Endothelial cell of umbilical vein (primary cell): ENCODE measurements at regions not wholly inside any gene's neighbourhood (a gene's known extent, or its start where the extent isn't known, plus 50 kb on each side); places are given as distances from the start of the nearest gene placed in this dataset.
"Not testable (repeated sequence)": the region's sequence is repeated elsewhere in the genome, so short reads cannot be mapped to it uniquely, and the experiment has no call there.

ENCODE experiments used
- CTCF ChIP-seq, 2 donors: IDR thresholded peaks; 1 replicate in 1 of 2; 2 replicates in 1 of 2; pipeline ENCODE4 v1.5.1; 2011; ENCODE audit warnings: low read length in 2 of 2, mild to moderate bottlenecking in 2 of 2, moderate library complexity in 2 of 2, control low read depth in 1 of 2, inconsistent platforms in 1 of 2, low read depth in 1 of 2; ENCODE audit not compliant: insufficient read depth in 1 of 2; ENCODE audit errors: extremely low read depth in 1 of 2
- EZH2 ChIP-seq: IDR thresholded peaks from 2 replicates; pipeline ENCODE4 v1.6.1; 2012; ENCODE audit warnings: borderline replicate concordance, low read depth, mild to moderate bottlenecking, moderate library complexity, low read length, inconsistent platforms; ENCODE audit not compliant: severe bottlenecking
- FOS ChIP-seq: IDR thresholded peaks from 2 replicates; pipeline ENCODE4 v1.6.1; 2011; ENCODE audit warnings: mild to moderate bottlenecking, low read length, moderate library complexity, borderline replicate concordance; ENCODE audit not compliant: insufficient read depth
- MAX ChIP-seq: IDR thresholded peaks from 2 replicates; pipeline ENCODE4 v1.6.1; 2011; ENCODE audit not compliant: insufficient read depth, insufficient read length
- MYC ChIP-seq: IDR thresholded peaks from one replicate; pipeline ENCODE4 v1.6.1; 2011; ENCODE audit warnings: mild to moderate bottlenecking, low read depth, low read length
- POLR2A ChIP-seq: IDR thresholded peaks from 2 replicates; pipeline ENCODE4 v1.6.1; 2012; ENCODE audit warnings: low read depth, mild to moderate bottlenecking, control low read depth, low read length

- not testable (repeated sequence) for TF ChIP-seq CTCF (IDR thresholded peaks at IDR 0.05; ENCODE audit: extremely low read depth in 1 of 2, insufficient read depth in 1 of 2, low read depth in 1 of 2, low read length in 2 of 2); POLR2A; MAX; MYC; EZH2; FOS
Measured at GRCh38 chr12:108420421-108420820, 81.3 kb upstream of the CMKLR1 start.
